Panc1 (cell line): ENCODE measurements at regions not wholly inside any gene's neighbourhood (a gene's known extent, or its start where the extent isn't known, plus 50 kb on each side); places are given as distances from the start of the nearest gene placed in this dataset.

ENCODE experiments used
- POLR2AphosphoS5 ChIP-seq: IDR thresholded peaks from 2 replicates; pipeline ENCODE4 v1.6.1; 2012; ENCODE audit warnings: mild to moderate bottlenecking, low read depth, low read length, moderate library complexity
- SIN3A ChIP-seq: IDR thresholded peaks from 2 replicates; pipeline ENCODE4 v1.6.1; 2012; ENCODE audit warnings: low read depth, mild to moderate bottlenecking, low read length, moderate library complexity, borderline replicate concordance; ENCODE audit not compliant: insufficient read depth
- TF ChIP-seq, protein P1 (sequence below): fragments of 450-650 bp; IDR thresholded peaks from 2 replicates; pipeline ENCODE4 v1.5.1; 2017; ENCODE audit warnings: mild to moderate bottlenecking
- TF ChIP-seq, protein P2 (sequence below), 2 experiments: IDR thresholded peaks; 2 replicates each; pipeline ENCODE4 v1.6.1; 2011 to 2012; ENCODE audit warnings: low read depth in 2 of 2, control low read depth in 1 of 2, low read length in 1 of 2, mild to moderate bottlenecking in 1 of 2, moderate library complexity in 1 of 2; ENCODE audit not compliant: insufficient read depth in 1 of 2

DNA sequence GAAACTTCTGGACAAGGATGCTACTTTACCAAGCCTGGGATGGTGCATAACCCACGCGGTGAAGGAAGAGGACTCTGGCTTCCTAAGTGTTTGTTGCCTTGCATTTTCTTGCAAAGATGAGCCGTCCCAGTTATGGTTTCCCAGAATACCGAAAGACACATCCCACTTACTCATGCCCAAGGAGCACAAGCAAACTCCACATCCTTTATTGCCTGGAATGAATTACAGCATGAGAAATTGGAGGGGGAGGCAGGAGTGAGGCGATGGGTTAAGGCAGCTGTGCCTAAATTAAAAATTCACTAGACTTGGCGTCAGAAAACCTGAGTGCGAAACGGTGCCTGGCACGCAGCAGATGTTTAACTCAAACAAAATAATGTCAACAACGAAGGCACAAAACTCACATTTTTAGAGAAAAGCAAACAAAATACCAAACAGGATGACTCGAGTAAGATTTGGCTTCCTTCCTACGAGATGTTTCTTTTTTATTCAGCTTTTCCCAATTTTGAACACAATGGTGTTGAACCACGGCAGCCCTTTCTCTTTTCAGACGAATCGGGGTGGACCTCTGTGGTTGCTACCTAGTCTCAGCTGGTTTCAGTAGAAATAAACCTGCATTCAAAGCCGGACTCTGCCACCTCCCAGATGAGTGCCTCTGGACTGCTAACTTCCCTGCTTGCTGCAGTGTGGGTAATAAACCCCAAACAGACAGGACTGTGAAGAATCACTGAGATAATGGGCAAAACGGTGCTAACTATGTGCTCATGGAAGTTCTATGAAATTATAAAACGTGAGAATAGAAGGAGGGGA lies 100.3 kb upstream of the NCK2 start:
- TF ChIP-seq, protein P1, sequence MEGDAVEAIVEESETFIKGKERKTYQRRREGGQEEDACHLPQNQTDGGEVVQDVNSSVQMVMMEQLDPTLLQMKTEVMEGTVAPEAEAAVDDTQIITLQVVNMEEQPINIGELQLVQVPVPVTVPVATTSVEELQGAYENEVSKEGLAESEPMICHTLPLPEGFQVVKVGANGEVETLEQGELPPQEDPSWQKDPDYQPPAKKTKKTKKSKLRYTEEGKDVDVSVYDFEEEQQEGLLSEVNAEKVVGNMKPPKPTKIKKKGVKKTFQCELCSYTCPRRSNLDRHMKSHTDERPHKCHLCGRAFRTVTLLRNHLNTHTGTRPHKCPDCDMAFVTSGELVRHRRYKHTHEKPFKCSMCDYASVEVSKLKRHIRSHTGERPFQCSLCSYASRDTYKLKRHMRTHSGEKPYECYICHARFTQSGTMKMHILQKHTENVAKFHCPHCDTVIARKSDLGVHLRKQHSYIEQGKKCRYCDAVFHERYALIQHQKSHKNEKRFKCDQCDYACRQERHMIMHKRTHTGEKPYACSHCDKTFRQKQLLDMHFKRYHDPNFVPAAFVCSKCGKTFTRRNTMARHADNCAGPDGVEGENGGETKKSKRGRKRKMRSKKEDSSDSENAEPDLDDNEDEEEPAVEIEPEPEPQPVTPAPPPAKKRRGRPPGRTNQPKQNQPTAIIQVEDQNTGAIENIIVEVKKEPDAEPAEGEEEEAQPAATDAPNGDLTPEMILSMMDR: no peak
- TF ChIP-seq POLR2AphosphoS5: no peak
- TF ChIP-seq SIN3A: no peak
- TF ChIP-seq, protein P2, sequence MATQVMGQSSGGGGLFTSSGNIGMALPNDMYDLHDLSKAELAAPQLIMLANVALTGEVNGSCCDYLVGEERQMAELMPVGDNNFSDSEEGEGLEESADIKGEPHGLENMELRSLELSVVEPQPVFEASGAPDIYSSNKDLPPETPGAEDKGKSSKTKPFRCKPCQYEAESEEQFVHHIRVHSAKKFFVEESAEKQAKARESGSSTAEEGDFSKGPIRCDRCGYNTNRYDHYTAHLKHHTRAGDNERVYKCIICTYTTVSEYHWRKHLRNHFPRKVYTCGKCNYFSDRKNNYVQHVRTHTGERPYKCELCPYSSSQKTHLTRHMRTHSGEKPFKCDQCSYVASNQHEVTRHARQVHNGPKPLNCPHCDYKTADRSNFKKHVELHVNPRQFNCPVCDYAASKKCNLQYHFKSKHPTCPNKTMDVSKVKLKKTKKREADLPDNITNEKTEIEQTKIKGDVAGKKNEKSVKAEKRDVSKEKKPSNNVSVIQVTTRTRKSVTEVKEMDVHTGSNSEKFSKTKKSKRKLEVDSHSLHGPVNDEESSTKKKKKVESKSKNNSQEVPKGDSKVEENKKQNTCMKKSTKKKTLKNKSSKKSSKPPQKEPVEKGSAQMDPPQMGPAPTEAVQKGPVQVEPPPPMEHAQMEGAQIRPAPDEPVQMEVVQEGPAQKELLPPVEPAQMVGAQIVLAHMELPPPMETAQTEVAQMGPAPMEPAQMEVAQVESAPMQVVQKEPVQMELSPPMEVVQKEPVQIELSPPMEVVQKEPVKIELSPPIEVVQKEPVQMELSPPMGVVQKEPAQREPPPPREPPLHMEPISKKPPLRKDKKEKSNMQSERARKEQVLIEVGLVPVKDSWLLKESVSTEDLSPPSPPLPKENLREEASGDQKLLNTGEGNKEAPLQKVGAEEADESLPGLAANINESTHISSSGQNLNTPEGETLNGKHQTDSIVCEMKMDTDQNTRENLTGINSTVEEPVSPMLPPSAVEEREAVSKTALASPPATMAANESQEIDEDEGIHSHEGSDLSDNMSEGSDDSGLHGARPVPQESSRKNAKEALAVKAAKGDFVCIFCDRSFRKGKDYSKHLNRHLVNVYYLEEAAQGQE (IDR thresholded peaks at IDR 0.05; ENCODE audit: insufficient read depth in 1 of 2, low read depth in 2 of 2, low read length in 1 of 2): no peak
